OCI-LY3 (cell line): ENCODE measurements at regions not wholly inside any gene's neighbourhood (a gene's known extent, or its start where the extent isn't known, plus 50 kb on each side); places are given as distances from the start of the nearest gene placed in this dataset.

Experiments used
- CTCF ChIP-seq: fragments of 200-600, 300-600 bp; sonication (generic); IDR thresholded peaks from 2 replicates; pipeline ENCODE4 v1.5.1; 2014; ENCODE audit warnings: antibody characterized with exemption, low read length, low read depth
- EZH2phosphoT487 ChIP-seq: fragments of 200-600 bp; shearing (Covaris generic); IDR thresholded peaks from 2 replicates; pipeline ENCODE4 v1.6.1; 2018; ENCODE audit warnings: antibody characterized with exemption, mixed run types, low read depth

GRCh38 chr2:16270441-16270840, 330.1 kb downstream of the MYCN start:
- TF ChIP-seq CTCF (no peak), EZH2phosphoT487 (no peak)
